GM20431 (cell line): ENCODE measurements at regions not wholly inside any gene's neighbourhood (a gene's known extent, or its start where the extent isn't known, plus 50 kb on each side); places are given as distances from the start of the nearest gene placed in this dataset.

Source experiments
- in situ Hi-C: fragments of 300-500 bp; cut with MseI, MboI; formaldehyde crosslinking; loops from one replicate; pipeline ENCODE4 v1.15.0; 2020; ENCODE audit warnings: low sequenced_read_pairs; ENCODE audit not compliant: unreplicated experiment

- in situ Hi-C loops = loop anchor here (25.0 kb wide), 1 partner anchor 758 kb away; no protein-coding TSS in a partner anchor
These were observed 268.3 kb downstream of the UACA start for GRCh38 chr15:70494852-70495571.

- in situ Hi-C loops = loop anchor here (25.0 kb wide), 1 partner anchor 757 kb away; no protein-coding TSS in a partner anchor
These were observed 268.9 kb downstream of the UACA start for GRCh38 chr15:70494517-70494851.

GRCh38 chr15:70493787-70494516 is 269.4 kb downstream of the UACA start:
- in situ Hi-C loops = loop anchor here (25.0 kb wide), 1 partner anchor 757 kb away; no protein-coding TSS in a partner anchor

GRCh38 chr15:70493376-70493775 is 270.0 kb downstream of the UACA start:
- in situ Hi-C loops = loop anchor here (25.0 kb wide), 1 partner anchor 756 kb away; no protein-coding TSS in a partner anchor

- in situ Hi-C loops = loop anchor here (25.0 kb wide), 1 partner anchor 755 kb away; no protein-coding TSS in a partner anchor
These were observed 270.8 kb downstream of the UACA start for GRCh38 chr15:70492240-70493177.

- in situ Hi-C loops = loop anchor here (25.0 kb wide), 1 partner anchor 754 kb away; no protein-coding TSS in a partner anchor
These were observed 271.7 kb downstream of the UACA start for GRCh38 chr15:70491641-70492040.

- in situ Hi-C loops = loop anchor here (25.0 kb wide), 1 partner anchor 754 kb away; no protein-coding TSS in a partner anchor
These were observed 272.1 kb downstream of the UACA start for GRCh38 chr15:70491201-70491621.

- in situ Hi-C loops = loop anchor here (25.0 kb wide), 1 partner anchor 753 kb away; no protein-coding TSS in a partner anchor
These were observed 272.6 kb downstream of the UACA start for GRCh38 chr15:70490838-70491155.

- in situ Hi-C loops = loop anchor here (25.0 kb wide), 1 partner anchor 753 kb away; no protein-coding TSS in a partner anchor
These were observed 273.1 kb downstream of the UACA start for GRCh38 chr15:70490148-70490837.

GRCh38 chr15:70488941-70489848 is 274.2 kb downstream of the UACA start:
- in situ Hi-C loops = loop anchor here (25.0 kb wide), 1 partner anchor 752 kb away; no protein-coding TSS in a partner anchor

GRCh38 chr15:70488002-70488605 is 275.3 kb downstream of the UACA start:
- in situ Hi-C loops = loop anchor here (25.0 kb wide), 1 partner anchor 751 kb away; no protein-coding TSS in a partner anchor

- in situ Hi-C loops = loop anchor here (25.0 kb wide), 1 partner anchor 750 kb away; no protein-coding TSS in a partner anchor
These were observed 276.0 kb downstream of the UACA start for GRCh38 chr15:70487387-70487740.

GRCh38 chr15:70486451-70487386 is 276.6 kb downstream of the UACA start:
- in situ Hi-C loops = loop anchor here (25.0 kb wide), 1 partner anchor 749 kb away; no protein-coding TSS in a partner anchor

GRCh38 chr15:70486012-70486411 is 277.3 kb downstream of the UACA start:
- in situ Hi-C loops = loop anchor here (25.0 kb wide), 1 partner anchor 749 kb away; no protein-coding TSS in a partner anchor

- in situ Hi-C loops = loop anchor here (25.0 kb wide), 1 partner anchor 748 kb away; no protein-coding TSS in a partner anchor
These were observed 278.4 kb downstream of the UACA start for GRCh38 chr15:70484993-70485392.

- in situ Hi-C loops = loop anchor here (25.0 kb wide), 1 partner anchor 746 kb away; no protein-coding TSS in a partner anchor
These were observed 279.8 kb downstream of the UACA start for GRCh38 chr15:70483513-70483912.
